ENCODE measurements at regions not wholly inside any gene's neighbourhood (a gene's known extent, or its start where the extent isn't known, plus 50 kb on each side); places are given as distances from the start of the nearest gene placed in this dataset.

DNA sequence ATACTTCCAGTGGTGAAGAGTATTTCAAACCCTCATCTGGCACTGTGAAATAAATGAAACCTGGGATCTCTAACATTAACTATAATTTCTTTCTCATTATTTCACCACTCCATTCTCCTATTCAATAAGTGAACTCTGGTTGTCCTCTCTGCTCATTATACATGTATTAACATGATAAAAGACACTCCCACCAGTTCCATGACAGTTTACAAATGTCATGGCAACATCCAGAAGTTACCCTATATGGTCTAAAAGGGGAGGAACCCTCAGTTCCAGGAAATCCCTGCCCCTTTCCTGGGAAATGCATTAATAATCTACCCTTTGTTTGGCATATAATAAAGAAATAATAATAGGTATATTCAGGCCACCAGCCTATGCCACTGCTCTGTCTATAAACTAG, 62.7 kb upstream of the BRINP3 start:
- no peak for DNase-seq (ENCODE audit: low read depth, low spot score)
- H3K4me3 ChIP-seq (ENCODE audit: low read length): no peak overlapping the region

DNA sequence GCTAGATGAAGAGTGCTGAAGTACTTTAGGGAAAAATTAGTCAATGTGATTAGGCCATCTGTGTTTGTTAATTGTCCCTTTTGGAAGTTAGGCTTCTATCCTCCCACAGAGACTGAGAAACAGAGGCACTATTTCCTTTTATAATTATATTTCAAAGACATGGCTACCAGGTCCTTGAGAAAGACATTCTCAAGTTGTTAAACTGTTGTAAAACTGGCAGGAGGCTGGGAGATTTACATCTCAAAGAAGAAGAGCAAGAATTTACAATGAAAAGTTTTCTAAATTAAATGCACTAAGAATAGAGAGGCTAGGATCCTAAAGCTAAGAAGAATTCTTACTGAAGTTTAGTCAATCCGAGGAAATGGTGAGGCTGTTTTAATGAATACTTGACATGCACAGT, 74.0 kb upstream of the BRINP3 start:
- no peak for DNase-seq (ENCODE audit: low read depth, low spot score)
- H3K4me3 ChIP-seq (ENCODE audit: low read length): no peak overlapping the region

DNA sequence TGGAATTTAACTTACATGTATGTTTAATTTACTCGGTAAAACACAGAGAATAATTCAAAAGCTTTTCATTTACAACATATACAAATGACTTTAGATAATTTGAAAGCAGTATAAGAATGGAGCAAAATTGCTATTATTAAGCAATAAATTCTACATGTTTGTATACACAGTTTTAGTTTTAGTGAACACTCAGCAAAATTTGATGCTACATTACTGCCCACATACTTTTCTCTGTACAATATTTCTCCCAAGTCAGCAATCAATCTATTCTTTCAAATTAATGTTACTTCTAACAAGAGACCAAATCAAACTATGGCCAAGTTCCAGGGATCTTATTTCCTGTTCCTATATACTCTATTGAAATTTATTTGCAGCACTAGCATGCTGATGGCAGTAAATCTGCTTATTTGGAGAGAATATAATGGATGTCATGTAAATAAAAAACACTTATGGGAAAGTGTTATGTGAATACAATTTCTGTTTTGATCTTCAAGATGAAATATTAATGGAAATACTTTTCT, 82.6 kb upstream of the BRINP3 start:
- H3K4me3 ChIP-seq (ENCODE audit: low read length): no peak overlapping the region
- DNase-seq (ENCODE audit: low read depth, low spot score): no peak

- no peak overlapping the region for H3K4me3 ChIP-seq (ENCODE audit: low read length)
- DNase-seq (ENCODE audit: low read depth, low spot score): no peak
Measured at GRCh38 chr1:190563230-190563629, 85.6 kb upstream of the BRINP3 start.

GRCh38 chr1:190564117-190564516, 86.5 kb upstream of the BRINP3 start:
- no peak overlapping the region for H3K4me3 ChIP-seq (ENCODE audit: low read length)
- DNase-seq (ENCODE audit: low read depth, low spot score): no peak

- DNase-seq (ENCODE audit: low read depth, low spot score): no peak
- H3K4me3 ChIP-seq (ENCODE audit: low read length): no peak overlapping the region
Measured at GRCh38 chr1:190578017-190578416, 100.4 kb upstream of the BRINP3 start.

DNA sequence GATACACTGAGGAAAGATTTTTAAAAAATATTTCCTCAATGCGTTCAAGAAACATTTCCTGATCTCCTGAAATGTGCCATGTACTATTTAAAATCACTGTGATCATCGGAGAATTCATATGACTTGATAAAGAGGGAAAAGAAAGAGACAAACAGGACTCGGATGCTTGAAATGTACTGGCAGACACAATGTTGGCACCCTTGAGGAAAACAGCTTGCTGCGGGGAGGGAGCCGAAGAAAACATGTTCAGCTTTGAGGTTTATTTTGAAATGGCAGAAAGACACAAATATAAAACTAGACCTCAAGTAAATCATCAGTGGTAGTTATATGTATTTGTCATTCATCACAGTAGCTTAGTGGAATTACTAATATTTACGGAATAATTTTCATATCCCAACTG, 100.9 kb upstream of the BRINP3 start:
- no peak overlapping the region for H3K4me3 ChIP-seq (ENCODE audit: low read length)
- DNase-seq (ENCODE audit: low read depth, low spot score): no peak

DNA sequence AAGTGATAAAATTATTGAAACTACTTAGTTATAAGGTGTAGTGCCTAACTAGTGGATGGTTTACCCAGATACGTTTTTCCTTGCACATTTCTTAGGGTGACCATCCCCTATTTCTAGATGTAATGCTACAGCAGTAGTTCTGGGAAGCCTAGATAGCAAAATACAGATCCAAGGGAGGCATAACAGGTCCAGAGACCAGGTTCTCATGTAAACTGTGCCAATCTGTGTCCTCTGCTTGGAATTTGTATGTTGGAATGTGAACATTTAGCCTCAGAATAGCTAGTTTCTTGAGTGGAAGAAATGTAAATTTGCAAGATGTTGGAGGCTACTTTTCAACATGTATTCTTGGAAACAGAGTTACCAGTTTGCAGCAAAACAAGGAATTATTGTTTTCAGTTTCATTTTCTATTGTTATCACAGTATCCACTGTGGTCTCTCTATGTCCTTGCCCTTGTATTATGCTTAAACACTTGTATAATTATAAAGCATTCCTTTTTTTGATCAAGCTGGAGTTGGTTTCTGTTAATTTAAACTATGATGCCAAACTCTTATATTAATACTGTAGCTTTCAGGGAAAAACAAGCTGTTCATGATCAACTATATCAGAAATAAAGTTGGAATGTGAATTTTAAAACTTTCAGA, 102.0 kb upstream of the BRINP3 start:
- DNase-seq (ENCODE audit: low read depth, low spot score): no peak
- H3K4me3 ChIP-seq (ENCODE audit: low read length): no peak overlapping the region

GRCh38 chr1:190583862-190584261, 106.2 kb upstream of the BRINP3 start:
- H3K4me3 ChIP-seq (ENCODE audit: low read length): no peak overlapping the region
- DNase-seq (ENCODE audit: low read depth, low spot score): no peak

GRCh38 chr1:190588424-190588823, 110.8 kb upstream of the BRINP3 start:
- H3K4me3 ChIP-seq (ENCODE audit: low read length): no peak overlapping the region
- no peak for DNase-seq (ENCODE audit: low read depth, low spot score)

GRCh38 chr1:190595438-190595837, 117.8 kb upstream of the BRINP3 start:
- H3K4me3 ChIP-seq (ENCODE audit: low read length): no peak overlapping the region
- DNase-seq (ENCODE audit: low read depth, low spot score): no peak

DNA sequence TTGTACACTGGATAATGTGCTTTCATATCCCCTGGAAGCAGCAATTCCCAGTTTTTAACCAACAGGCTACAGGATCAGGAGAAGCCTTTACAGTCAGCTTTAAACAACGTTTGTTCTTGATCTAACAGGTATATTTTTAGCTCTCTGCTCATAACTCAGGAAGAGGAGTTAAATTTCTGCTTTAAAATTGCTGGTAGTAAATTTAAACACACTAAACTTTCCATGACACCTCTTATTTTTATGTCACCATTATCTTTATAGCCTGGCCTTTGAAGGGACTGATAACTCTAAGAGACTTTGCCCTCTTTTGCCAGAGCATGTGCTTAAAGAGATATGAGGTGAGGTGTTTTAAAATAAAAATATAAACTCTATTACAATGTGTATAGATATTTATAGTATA, 119.6 kb upstream of the BRINP3 start:
- H3K4me3 ChIP-seq (ENCODE audit: low read length): no peak overlapping the region
- no peak for DNase-seq (ENCODE audit: low read depth, low spot score)

GRCh38 chr1:190599670-190600069, 122.0 kb upstream of the BRINP3 start:
- no peak overlapping the region for H3K4me3 ChIP-seq (ENCODE audit: low read length)
- DNase-seq (ENCODE audit: low read depth, low spot score): no peak

DNA sequence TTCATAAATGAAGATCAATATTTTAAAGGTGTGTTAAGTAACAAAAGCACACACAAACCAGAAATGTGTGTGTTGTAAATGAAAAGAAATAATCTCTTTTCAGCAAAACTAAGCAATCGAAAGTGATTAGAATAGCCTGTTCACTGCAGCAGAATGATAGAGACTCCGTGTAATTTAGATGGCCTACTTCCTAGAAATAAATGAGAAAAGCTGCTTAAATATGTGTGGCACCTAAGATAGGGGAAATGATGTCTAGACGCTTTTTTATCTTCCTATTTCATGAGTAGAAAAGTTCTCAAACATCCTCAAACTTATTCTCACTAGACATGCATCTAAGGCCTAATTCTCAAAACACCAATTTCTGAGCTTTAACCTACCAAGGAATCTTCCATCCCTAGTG, 124.7 kb upstream of the BRINP3 start:
- DNase-seq (ENCODE audit: low read depth, low spot score): no peak

GRCh38 chr1:190608282-190608681, 130.6 kb upstream of the BRINP3 start:
- H3K4me3 ChIP-seq (ENCODE audit: low read length): no peak overlapping the region
- no peak for DNase-seq (ENCODE audit: low read depth, low spot score)

More for the DNA sequence above, 124.7 kb upstream of the BRINP3 start:
- H3K4me3 ChIP-seq (ENCODE audit: low read length): no peak overlapping the region

- no peak overlapping the region for H3K4me3 ChIP-seq (ENCODE audit: low read length)
- DNase-seq (ENCODE audit: low read depth, low spot score): no peak
Measured at GRCh38 chr1:190615818-190616217, 138.2 kb upstream of the BRINP3 start.

- no peak for DNase-seq (ENCODE audit: low read depth, low spot score)
Measured at GRCh38 chr1:190616235-190616634, 138.6 kb upstream of the BRINP3 start.

DNA sequence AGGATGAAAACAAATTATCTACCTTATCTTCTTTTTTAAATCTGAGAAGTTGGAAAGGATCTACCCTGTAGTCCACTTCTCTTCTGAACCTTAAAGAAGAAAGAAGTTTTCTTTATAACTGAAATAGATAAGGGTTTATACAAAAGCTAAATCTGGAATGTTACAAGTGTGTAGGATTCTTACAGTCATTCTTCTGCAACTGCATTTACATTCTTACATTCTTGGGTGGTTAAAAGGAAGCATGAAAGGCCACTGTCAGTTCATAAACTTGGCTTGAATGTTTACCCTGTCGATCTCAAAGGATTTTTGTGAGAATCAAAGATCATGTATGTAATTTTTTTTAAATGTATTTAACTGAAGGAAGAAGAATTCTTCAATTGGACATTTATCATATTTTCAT, 142.1 kb upstream of the BRINP3 start:
- no peak overlapping the region for H3K4me3 ChIP-seq (ENCODE audit: low read length)
- DNase-seq (ENCODE audit: low read depth, low spot score): no peak

More at GRCh38 chr1:190616235-190616634, 138.6 kb upstream of the BRINP3 start:
- no peak overlapping the region for H3K4me3 ChIP-seq (ENCODE audit: low read length)

DNA sequence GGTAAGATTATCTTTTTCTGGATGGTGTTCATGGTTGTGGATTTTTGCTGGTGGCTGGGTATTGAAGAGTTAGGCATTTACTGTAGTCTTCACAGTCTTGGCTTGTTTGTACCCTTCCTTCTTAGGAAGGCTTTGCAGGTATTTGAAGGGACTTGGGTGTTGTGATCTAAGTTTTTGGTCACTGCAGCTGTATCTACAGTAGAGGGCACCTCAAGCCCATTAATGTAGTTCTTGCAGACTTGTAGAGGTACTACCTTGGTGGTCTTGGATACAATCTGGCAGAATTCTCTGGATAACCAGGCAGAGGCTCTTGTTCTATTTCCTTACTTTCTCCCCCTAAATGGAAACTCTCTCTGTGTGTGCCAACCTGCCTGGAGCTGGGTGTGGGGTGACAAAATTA, 155.8 kb upstream of the BRINP3 start:
- DNase-seq (ENCODE audit: low read depth, low spot score): no peak
- no peak overlapping the region for H3K4me3 ChIP-seq (ENCODE audit: low read length)

DNA sequence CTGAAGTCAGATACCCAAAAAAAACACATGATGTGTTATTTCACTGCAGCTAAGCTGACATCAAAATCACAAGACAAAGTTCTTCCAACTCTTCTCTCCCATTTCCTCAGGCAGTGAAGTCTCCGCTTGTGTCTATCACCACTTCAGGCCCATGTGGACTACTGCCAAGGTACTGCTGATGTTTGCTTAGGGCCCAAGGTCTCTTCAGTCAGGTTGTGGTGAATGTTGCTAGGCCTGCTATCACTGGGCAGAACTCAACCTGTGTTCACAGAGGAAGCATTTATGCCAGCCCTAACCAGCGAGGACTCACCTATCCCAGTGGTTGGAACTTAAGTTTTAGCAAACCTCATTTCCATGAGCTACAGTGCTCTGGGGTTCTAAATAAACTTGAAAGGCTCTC, 156.5 kb upstream of the BRINP3 start:
- H3K4me3 ChIP-seq (ENCODE audit: low read length): no peak overlapping the region
- no peak for DNase-seq (ENCODE audit: low read depth, low spot score)

DNA sequence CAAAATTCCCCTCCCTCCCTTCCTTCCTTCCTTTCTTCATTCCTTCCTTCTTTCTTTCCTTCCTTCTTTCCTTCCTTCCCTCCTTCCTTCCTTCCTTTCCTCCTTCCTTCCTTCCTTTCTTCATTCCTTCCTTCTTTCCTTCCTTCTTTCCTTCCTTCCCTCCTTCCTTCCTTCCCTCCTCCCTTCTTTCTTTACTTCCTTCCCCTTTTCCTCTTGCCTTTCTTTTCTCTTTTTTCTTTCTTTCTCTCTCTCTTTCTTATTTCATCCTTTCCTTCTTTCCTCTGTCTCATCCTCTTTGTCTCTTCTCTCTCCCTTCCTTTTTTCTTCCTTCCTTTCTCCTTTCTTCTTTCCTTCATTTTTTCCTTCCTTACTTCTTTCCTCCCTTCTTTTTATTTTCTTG, 171.9 kb upstream of the BRINP3 start:
- DNase-seq (ENCODE audit: low read depth, low spot score): no peak
- no peak overlapping the region for H3K4me3 ChIP-seq (ENCODE audit: low read length)
